OCI-LY3 (cell line): ENCODE measurements at regions not wholly inside any gene's neighbourhood (a gene's known extent, or its start where the extent isn't known, plus 50 kb on each side); places are given as distances from the start of the nearest gene placed in this dataset.

Source experiments
- CTCF ChIP-seq: fragments of 200-600, 300-600 bp; sonication (generic); IDR thresholded peaks from 2 replicates; pipeline ENCODE4 v1.5.1; 2014; ENCODE audit warnings: antibody characterized with exemption, low read length, low read depth
- EZH2phosphoT487 ChIP-seq: fragments of 200-600 bp; shearing (Covaris generic); IDR thresholded peaks from 2 replicates; pipeline ENCODE4 v1.6.1; 2018; ENCODE audit warnings: antibody characterized with exemption, mixed run types, low read depth

- TF ChIP-seq CTCF (no peak), EZH2phosphoT487 (no peak)
These were observed 93.7 kb upstream of the TSC22D2 start for GRCh38 chr3:150314248-150315004.
